MV-4-11 (cell line): ENCODE measurements at regions not wholly inside any gene's neighbourhood (a gene's known extent, or its start where the extent isn't known, plus 50 kb on each side); places are given as distances from the start of the nearest gene placed in this dataset.

Source experiments
- DNase-seq: peaks from one replicate; lab custom pipeline; 2025; lab: John Stamatoyannopoulos, UW

GRCh38 chr2:14524041-14524802 is 108.3 kb upstream of the LRATD1 start:
- peak; percentile 67 for DNase-seq

DNA sequence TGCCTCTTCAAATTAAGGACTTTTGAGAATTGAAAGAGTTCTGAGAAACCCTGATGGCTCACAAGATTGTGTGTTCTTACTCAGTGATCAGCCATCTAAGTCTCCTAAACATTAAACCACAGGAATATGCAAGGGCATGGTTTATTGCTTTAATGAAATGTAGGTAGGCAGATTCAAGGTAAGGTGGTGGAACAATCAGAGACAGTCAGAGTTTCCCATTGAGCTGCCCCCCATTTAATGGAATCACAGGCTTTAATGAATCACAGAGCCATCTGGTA is 107.8 kb upstream of the LRATD1 start:
- DNase-seq = no peak

- DNase-seq = no peak
Observed at GRCh38 chr2:14530506-14530905, 102.0 kb upstream of the LRATD1 start.

DNA sequence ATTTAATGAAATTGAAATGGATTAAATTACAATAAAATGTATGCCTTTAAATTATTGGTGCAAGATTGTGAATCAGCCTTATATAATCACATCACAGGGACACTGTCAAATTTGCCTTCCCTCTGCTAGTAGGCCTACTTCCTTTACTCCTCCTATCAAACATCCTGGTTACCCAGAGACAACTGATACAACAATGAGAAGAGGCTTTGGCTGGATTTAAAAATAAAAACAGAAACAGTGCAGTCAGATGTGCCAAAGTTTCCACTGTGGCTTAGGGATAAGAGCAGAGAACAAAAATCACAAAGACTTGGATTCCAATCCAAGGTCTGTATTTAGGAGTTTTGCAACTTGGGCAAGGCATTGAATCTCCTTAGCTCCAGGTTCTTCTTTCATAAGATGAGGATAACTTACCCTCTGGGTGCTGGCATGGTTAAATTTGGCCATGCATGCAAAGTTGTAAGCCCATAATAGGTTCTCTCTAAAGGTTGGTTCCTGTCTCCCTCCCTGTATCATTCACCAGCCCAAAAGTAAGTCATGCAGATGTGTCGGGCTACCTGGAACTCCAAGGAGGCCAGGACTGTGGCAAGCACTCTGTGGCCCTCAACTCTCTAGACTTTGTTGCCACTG is 99.3 kb upstream of the LRATD1 start:
- no peak for DNase-seq

DNA sequence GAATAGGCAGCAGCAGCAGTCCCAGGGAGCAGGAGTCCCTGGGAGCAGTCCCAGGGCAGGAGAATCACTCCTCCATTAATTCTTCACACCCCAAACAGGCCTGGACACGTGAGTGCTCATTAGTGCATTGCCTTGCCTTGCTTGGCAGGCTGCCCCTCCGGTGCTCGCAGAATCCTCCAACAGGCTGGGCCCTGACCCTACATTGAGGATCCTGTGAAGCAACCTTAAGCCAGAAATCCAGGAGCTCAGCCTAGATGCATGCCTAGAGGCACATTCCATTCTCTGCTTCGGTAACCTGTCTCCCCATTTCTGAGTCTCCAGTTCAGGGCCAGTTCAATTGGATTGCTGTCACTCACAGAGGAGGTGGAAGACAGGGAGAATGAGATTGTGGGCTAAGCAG is 97.4 kb upstream of the LRATD1 start:
- DNase-seq = no peak

DNA sequence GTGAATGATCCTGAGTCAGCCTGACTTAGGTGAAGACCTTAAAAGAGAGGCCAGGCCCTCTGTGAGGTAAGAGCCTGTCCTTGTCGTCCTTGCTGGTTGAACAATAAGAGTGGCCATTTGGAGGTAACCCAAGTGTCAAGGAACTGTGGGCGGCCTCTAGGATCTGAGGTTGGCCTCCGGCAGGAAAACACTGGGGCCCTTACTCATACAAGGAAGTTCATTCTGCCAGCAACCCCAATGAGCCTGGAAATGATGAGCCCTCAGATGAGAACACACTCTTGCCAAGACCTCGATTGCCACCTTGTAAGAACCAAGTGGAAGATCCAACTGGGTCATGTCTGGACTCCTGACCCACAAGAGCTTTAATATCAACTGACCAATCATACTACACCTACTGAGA is 95.5 kb upstream of the LRATD1 start:
- peak; percentile 10 for DNase-seq

- peak; percentile 81 for DNase-seq
Observed at GRCh38 chr2:14540015-14540414, 92.5 kb upstream of the LRATD1 start.

DNA sequence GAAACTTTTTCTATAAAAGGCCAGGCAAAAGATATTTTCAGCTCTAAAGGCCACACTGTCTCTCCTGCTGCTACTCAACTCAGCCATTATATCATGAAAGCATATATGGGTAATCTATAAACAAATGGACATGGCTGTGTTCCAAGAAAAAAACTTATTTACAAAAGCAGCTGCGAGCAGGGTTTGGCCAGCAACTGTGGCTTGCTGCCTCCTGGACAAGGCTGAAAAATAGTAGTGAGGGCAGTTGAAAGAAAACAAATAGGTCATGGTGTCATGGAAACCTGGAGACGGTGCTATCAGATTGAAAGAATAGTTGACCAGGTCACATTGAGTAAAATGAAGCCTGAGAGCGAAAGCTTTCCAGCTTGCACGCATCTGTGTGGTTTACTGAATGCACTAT is 89.2 kb upstream of the LRATD1 start:
- DNase-seq = no peak

- peak; percentile 70 for DNase-seq
Observed at GRCh38 chr2:14544247-14544646, 88.3 kb upstream of the LRATD1 start.

DNA sequence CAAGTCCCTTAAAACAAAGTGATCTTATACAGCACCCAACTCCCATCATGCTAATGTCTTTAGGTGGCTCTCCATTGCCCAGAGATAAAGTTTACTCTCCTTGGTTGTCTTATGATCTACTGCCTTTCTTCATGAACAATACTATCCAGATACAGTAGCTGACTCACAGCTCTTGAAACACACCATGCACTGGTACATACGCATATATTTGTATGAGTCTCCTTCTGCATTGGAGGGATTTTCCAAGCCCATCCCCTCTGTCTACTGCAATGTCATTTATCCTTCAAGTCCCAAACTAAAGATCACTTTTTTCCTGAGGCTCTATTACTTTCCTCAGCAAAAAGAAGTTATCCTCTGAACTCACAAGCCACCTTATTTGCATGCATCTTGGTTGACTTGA is 84.7 kb upstream of the LRATD1 start:
- DNase-seq = no peak

GRCh38 chr2:14550658-14551057 is 81.9 kb upstream of the LRATD1 start:
- no peak for DNase-seq

DNA sequence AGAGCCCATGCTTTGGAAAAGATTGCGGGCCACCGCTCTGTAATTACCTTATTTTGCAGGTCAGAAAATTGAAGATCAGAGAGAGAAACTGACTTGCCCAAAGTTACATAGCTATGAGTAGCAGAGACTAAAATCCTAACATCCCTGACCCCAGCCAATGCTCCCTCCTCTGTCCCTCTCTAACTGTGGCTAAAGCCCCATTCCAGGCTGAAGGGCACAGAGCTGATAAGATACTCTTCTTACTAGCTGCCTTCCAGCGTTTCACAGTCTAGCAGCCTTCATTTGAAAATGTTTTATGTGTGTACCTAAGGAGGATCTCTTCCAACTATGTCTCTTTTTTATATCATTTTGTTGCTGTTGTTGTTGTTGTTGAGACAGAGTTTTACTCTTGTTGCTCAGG is 81.4 kb upstream of the LRATD1 start:
- DNase-seq = no peak

DNA sequence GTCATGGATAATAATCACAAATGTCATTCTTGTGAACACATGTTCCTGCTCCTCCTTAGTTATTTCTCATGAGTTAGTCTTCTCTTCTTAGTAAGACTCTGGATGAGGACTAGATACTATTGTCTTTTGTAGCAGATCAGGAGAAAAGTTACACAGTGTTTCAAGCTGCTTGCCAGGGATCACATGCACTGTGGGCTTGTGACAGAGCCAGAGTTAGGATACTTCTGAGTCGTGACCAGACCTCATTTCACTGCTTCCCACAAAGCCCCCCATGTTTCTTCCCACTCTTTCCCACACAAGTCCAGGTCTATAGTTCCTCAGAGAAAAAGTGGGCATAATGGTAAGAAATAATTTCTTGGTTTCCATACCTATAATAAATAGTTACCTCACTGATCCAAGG is 80.2 kb upstream of the LRATD1 start:
- no peak for DNase-seq

DNA sequence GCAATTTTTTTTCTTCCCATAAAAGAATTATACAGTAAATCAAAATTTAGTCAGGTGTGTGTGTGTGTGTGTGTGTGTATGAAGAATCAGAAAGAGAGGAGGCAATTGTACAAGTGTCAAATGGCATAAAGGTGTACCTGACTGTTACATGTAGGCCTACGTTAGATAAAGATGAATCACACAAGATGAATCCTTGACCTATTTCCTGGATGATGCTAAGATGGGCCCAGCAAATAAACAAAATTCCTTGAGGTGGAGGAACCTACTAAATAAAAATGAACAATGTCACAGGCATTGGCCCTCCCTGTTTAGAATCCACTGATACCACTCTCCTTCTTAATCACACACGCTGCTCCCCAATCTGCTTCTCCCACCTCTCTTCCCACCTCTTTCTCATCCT is 79.7 kb upstream of the LRATD1 start:
- no peak for DNase-seq

- DNase-seq = no peak
Observed at GRCh38 chr2:14554849-14555545, 77.5 kb upstream of the LRATD1 start.

DNA sequence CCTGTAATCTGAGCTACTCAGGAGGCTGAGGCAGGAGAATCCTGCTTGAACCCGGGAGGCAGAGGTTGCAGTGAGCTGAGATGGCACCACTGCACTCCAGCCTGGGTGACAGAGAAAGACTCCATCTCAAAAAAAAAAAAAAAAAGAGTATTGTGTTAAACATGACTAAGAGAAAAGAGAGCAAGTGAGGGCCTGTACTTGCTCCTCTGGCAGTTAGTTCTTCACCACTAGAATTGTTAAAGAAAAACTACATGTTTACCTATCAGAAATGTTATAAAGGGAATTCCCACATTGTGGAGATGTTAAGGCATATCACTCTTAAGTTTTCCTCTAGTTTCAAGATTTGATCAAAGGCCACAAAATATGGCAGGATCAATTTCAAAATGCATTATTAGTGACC is 75.4 kb upstream of the LRATD1 start:
- no peak for DNase-seq

DNA sequence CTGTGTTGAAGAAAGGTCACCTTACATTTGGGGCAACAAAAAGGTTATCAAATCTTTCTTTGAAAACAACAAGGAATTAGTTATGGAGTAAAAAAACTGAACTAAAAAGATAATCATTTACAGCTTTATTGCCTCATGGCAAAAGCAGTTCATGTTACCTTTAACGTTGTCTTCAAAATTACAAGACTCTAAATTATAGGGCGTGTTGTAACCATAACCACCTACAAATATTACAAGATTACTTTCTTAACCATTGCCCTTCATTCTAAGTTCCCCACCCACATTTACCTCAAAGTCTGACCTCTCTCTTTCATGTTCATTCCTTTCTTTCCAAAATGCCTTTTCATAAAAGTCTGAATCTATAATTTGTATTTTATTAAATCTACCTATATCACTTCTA is 74.6 kb upstream of the LRATD1 start:
- no peak for DNase-seq

DNA sequence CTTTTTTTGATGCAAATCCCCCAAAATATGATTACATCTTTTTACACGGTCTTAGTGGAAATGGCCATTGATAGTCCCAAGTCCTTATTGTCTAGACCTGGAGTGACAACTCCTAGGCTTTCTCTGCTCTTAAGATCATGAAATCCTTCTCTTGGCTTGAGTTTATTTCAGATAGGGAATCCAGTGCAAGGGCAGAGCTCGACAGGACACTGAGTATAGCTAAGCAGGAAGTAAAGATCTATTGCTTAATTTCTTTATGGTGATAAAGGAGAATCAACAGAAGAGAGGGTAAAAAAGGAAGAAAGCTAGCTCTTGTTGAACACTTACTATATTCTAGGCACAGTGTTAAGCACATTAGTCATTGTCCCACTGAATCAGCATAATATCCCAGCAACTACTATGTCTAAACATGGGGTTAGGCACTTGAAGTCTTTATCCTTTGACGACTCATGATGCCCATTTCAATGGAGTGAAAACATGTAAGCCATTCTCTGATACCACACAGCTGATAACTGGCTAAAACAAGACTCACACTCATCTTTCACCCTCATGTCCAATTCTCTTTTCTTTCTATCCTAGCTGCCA is 74.1 kb upstream of the LRATD1 start:
- DNase-seq = peak; percentile 71

DNA sequence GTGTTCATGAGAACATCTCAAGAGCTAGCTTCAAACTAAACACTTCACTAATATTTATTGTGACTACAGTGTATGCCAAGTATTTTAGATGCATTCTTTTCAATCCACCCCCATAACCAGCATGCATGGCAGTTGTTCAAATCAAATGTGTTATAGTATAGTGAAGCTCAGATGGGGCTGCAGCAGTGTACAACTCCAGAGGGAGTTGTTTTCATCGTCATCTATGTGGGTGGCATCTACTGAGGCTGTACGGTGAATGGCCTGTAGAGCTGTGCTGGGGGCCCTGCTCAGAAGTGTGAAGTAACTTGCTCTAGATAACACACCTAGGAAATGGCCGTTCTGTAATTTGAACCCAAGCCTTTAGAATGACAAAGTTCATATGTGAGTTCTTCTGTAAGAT is 71.8 kb upstream of the LRATD1 start:
- no peak for DNase-seq

- DNase-seq = no peak
Observed at GRCh38 chr2:14563324-14563723, 69.2 kb upstream of the LRATD1 start.

GRCh38 chr2:14565666-14566065 is 66.9 kb upstream of the LRATD1 start:
- no peak for DNase-seq

- DNase-seq = no peak
Observed at GRCh38 chr2:14567561-14567960, 65.0 kb upstream of the LRATD1 start.

- DNase-seq = no peak
Observed at GRCh38 chr2:14569294-14569693, 63.2 kb upstream of the LRATD1 start.
